OCI-LY7 (cell line): ENCODE measurements at regions not wholly inside any gene's neighbourhood (a gene's known extent, or its start where the extent isn't known, plus 50 kb on each side); places are given as distances from the start of the nearest gene placed in this dataset.

ENCODE experiments used
- BruUV-seq: library from RNA; stranded (reverse); fragments of 400-500 nt; replicated peaks from 2 replicates; lab custom pipeline; 2021; lab: Mats Ljungman, UMichigan
- CTCF ChIA-PET: fragments of 300-600 bp; sonication (Branson Sonifier 250); formaldehyde crosslinking; loops from one replicate; lab custom pipeline; 2022; ENCODE audit warnings: antibody characterized with exemption; ENCODE audit not compliant: unreplicated experiment; lab: Charles Lee
- POLR2A ChIA-PET: fragments of 300-600 bp; sonication (Branson Sonifier 250); formaldehyde crosslinking; loops from one replicate; lab custom pipeline; 2022; ENCODE audit warnings: antibody characterized with exemption; lab: Charles Lee
- DNase-seq: peaks from one replicate; pipeline ENCODE4 v3.0.0-alpha.2; 2015; ENCODE audit warnings: low spot score
- H2AFZ ChIP-seq: fragments of 200-600 bp; sonication (generic), shearing (Covaris generic); 2 replicates; pipeline ENCODE4 v1.6.1; 2014; ENCODE audit warnings: mild to moderate bottlenecking, antibody characterized with exemption, low read length, moderate library complexity
- H3K27ac ChIP-seq: fragments of 200-600 bp; sonication (generic); 2 replicates; pipeline ENCODE4 v1.5.1; 2014; ENCODE audit warnings: mixed run types, low read depth, mild to moderate bottlenecking, moderate library complexity, low read length, inconsistent platforms; ENCODE audit not compliant: poor library complexity, severe bottlenecking
- H3K36me3 ChIP-seq: fragments of 200-600 bp; sonication (generic); 2 replicates; pipeline ENCODE4 v1.6.1; 2014; ENCODE audit warnings: mild to moderate bottlenecking, antibody characterized with exemption, low read length, moderate library complexity, mixed read lengths; ENCODE audit not compliant: insufficient read depth
- H3K4me1 ChIP-seq: fragments of 200-600 bp; sonication (generic); 2 replicates; pipeline ENCODE4 v1.5.1; 2014; ENCODE audit warnings: mild to moderate bottlenecking, low read length; ENCODE audit not compliant: insufficient read depth, poor library complexity, severe bottlenecking
- H3K4me2 ChIP-seq: fragments of 200-600 bp; sonication (generic); 2 replicates; pipeline ENCODE4 v1.6.1; 2014; ENCODE audit warnings: mild to moderate bottlenecking, low read length
- H3K4me3 ChIP-seq: fragments of 200-600 bp; sonication (generic); 2 replicates; pipeline ENCODE4 v1.5.1; 2014; ENCODE audit warnings: mild to moderate bottlenecking, low read depth, low read length; ENCODE audit not compliant: poor library complexity, severe bottlenecking
- H3K79me2 ChIP-seq: fragments of 200-600 bp; sonication (generic); 2 replicates; pipeline ENCODE4 v1.6.1; 2016; ENCODE audit warnings: low read depth, mild to moderate bottlenecking, low read length, moderate library complexity, mixed read lengths; ENCODE audit not compliant: insufficient read depth
- H3K9me2 ChIP-seq: fragments of 200-600 bp; sonication (generic); 2 replicates; pipeline ENCODE4 v1.6.1; 2016; ENCODE audit warnings: mild to moderate bottlenecking, low read length, mixed read lengths; ENCODE audit not compliant: insufficient read depth
- H3K9me3 ChIP-seq: fragments of 200-600 bp; sonication (generic); 2 replicates; pipeline ENCODE4 v1.6.1; 2014; ENCODE audit warnings: mild to moderate bottlenecking, mixed run types, low read length, mixed read lengths
- H4K20me1 ChIP-seq: fragments of 200-600 bp; sonication (generic); 2 replicates; pipeline ENCODE4 v1.6.1; 2014; ENCODE audit warnings: mild to moderate bottlenecking, antibody characterized with exemption, low read length, moderate library complexity, mixed read lengths; ENCODE audit not compliant: insufficient read depth
- EZH2phosphoT487 ChIP-seq: fragments of 200-600 bp; sonication (generic); IDR thresholded peaks from 2 replicates; pipeline ENCODE4 v1.6.1; 2018; ENCODE audit warnings: low read depth, borderline replicate concordance, mild to moderate bottlenecking, mixed run types, antibody characterized with exemption, low read length, moderate library complexity, mixed read lengths
- intact Hi-C: fragments of 100-400 bp; cut with micrococcal nuclease; formaldehyde crosslinking; loops from one replicate; pipeline ENCODE4 v1.10.0; 2022; ENCODE audit not compliant: unreplicated experiment
- TF ChIP-seq, protein P1 (sequence below): fragments of 200-600 bp; sonication (generic); conservative IDR thresholded peaks from 2 replicates; pipeline ENCODE4 v1.5.1; 2014; ENCODE audit warnings: mild to moderate bottlenecking, antibody characterized with exemption, low read length, moderate library complexity, mixed read lengths

DNA sequence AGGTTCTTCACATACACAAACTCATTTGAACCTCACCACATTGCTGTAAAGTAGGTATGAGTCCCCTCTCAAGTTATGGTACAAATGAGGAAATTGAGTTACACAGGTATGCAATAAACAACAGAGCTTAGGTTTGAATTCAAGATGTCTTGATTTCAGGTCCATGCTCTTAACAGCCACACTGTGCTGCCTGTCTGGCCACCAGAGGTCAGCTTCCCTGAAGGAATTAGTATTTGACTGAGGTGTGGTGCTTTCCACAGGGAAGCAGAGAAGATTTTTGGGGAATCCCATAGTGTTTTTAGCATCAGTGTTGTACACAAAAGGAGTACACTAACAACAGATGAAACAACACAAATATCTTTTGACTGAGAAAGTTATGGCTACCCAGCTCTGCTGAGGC is 94.4 kb upstream of the ITGA1 start:
- DNase-seq: peak; percentile 0
- POLR2A ChIA-PET: no interaction called here
- intact Hi-C loops: loop anchor here (10.0 kb wide), 1 partner anchor 222 kb away; no protein-coding TSS in a partner anchor
- no peak overlapping the region for H3K4me2 ChIP-seq
- no peaks in the 10 kb centered on the region for H4K20me1 ChIP-seq
- H3K27ac ChIP-seq: no peak overlapping the region
- no peak for TF ChIP-seq EZH2phosphoT487
- TF ChIP-seq, protein P1, sequence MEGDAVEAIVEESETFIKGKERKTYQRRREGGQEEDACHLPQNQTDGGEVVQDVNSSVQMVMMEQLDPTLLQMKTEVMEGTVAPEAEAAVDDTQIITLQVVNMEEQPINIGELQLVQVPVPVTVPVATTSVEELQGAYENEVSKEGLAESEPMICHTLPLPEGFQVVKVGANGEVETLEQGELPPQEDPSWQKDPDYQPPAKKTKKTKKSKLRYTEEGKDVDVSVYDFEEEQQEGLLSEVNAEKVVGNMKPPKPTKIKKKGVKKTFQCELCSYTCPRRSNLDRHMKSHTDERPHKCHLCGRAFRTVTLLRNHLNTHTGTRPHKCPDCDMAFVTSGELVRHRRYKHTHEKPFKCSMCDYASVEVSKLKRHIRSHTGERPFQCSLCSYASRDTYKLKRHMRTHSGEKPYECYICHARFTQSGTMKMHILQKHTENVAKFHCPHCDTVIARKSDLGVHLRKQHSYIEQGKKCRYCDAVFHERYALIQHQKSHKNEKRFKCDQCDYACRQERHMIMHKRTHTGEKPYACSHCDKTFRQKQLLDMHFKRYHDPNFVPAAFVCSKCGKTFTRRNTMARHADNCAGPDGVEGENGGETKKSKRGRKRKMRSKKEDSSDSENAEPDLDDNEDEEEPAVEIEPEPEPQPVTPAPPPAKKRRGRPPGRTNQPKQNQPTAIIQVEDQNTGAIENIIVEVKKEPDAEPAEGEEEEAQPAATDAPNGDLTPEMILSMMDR: peak; percentile 34; the same call in 1 of the 2 replicates
- H3K4me3 ChIP-seq: no peak overlapping the region
- no peak overlapping the region for H2AFZ ChIP-seq
- no TSS peak for BruUV-seq
- no peaks in the 10 kb centered on the region for H3K4me1 ChIP-seq
- no peaks in the 10 kb centered on the region for H3K9me3 ChIP-seq
- no peaks in the 10 kb centered on the region for H3K9me2 ChIP-seq
- CTCF ChIA-PET: no interaction called here
- H3K79me2 ChIP-seq: no peaks in the 10 kb centered on the region
- H3K36me3 ChIP-seq: no peaks in the 10 kb centered on the region

DNA sequence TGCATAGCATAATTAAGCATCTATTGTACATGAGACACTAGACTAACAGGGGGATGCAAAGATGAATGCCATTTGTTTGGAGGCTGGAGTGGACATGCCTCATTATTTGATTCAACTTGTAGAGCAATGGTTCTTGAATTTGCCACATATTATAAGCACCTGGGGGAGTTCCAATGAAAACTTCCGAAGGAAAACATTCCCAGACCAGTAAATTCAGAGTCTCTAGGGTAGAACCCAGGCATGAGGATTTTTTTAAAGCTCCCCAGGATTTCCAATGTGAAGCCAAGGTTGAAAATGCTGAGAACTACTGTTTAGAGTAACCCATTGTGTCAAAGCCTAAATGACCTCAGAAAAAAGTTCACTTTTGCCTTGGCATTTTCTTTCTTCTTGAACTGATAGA is 93.9 kb upstream of the ITGA1 start:
- CTCF ChIA-PET: no interaction called here
- TF ChIP-seq EZH2phosphoT487: no peak
- TF ChIP-seq, protein P1: no peak
- no peaks in the 10 kb centered on the region for H3K9me2 ChIP-seq
- no peaks in the 10 kb centered on the region for H4K20me1 ChIP-seq
- DNase-seq: no peak
- H2AFZ ChIP-seq: no peak overlapping the region
- POLR2A ChIA-PET: no interaction called here
- no TSS peak for BruUV-seq
- no peaks in the 10 kb centered on the region for H3K4me1 ChIP-seq
- H3K9me3 ChIP-seq: no peaks in the 10 kb centered on the region
- intact Hi-C loops: loop anchor here (10.0 kb wide), 1 partner anchor 221 kb away; no protein-coding TSS in a partner anchor
- H3K4me3 ChIP-seq: no peak overlapping the region
- H3K4me2 ChIP-seq: no peak overlapping the region
- no peaks in the 10 kb centered on the region for H3K79me2 ChIP-seq
- H3K36me3 ChIP-seq: no peaks in the 10 kb centered on the region
- no peak overlapping the region for H3K27ac ChIP-seq

DNA sequence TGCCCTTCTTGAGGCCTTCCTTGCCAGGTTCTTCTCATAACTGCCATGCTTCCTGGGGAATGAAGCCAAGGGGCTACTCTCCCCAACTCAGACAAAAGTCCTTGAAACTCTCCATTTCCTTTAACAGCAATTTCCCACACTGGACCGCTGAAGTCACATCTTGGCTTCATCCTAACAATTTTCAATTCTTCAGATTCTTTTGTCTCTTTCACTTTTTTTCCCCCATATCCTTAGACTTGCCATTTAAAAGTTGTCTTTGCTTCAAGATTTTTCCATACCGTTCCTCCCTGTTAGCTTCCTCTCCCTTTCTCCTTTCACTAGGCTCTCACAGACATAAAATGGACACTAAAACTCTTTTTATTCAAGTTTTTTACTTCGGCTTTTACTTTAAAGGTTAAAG is 93.1 kb upstream of the ITGA1 start:
- Histone ChIP-seq H2AFZ (no peak overlapping the region), H3K4me1 (no peaks in the 10 kb centered on the region), H4K20me1 (no peaks in the 10 kb centered on the region), H3K27ac (no peak overlapping the region), H3K4me2 (no peak overlapping the region), H3K36me3 (no peaks in the 10 kb centered on the region), H3K79me2 (no peaks in the 10 kb centered on the region), H3K9me3 (no peaks in the 10 kb centered on the region), H3K9me2 (no peaks in the 10 kb centered on the region), H3K4me3 (no peak overlapping the region)
- CTCF ChIA-PET: no interaction called here
- no peak for TF ChIP-seq EZH2phosphoT487
- TF ChIP-seq, protein P1: no peak
- POLR2A ChIA-PET: no interaction called here
- no TSS peak for BruUV-seq
- no peak for DNase-seq
- intact Hi-C loops: loop anchor here (10.0 kb wide), 1 partner anchor 220 kb away; no protein-coding TSS in a partner anchor
